NCI-H1436 treated with DMSO at 0.1 percent for 48 hours (cell line): ENCODE measurements at regions not wholly inside any gene's neighbourhood (a gene's known extent, or its start where the extent isn't known, plus 50 kb on each side); places are given as distances from the start of the nearest gene placed in this dataset.
"Not testable (repeated sequence)": the region's sequence is repeated elsewhere in the genome, so short reads cannot be mapped to it uniquely, and the experiment has no call there.

ENCODE experiments used
- DNase-seq: peaks from one replicate; lab custom pipeline; 2025; lab: John Stamatoyannopoulos, UW

DNA sequence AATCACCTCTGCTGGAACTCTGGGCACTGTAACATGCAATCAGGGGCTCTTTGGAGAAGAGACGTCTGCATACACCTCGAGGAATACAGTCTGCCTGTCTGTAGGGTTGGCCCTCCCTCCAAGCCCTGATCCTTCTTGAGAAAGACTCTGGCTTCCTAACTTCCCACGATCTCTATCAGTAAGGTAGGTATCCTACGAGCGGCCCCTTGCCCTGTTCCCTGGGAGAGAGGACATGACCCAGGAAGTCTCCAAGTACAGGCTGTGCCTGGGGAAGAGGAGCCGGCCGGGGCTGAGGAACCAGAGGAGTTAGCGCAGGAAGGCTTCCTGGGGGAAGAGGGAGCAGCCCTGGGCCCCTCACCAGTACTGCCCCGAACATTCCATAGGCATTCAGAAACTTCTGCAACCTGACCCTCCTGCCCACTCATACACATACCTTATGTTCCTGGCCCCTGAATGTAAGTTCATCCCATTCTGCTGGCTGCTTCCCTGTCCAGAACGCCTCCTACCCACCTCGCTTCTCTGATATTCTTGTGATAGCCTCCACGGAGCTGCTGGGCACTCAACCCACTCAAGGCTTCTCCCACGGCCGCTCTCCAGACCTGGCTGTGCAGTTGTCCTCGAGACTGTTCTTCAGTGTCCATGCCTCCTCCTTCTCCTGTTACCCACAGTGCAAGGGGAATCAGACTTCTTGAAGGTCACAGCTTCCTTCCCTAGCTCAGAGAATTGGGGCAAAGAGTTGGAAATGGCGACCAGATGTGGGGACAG lies 116.1 kb downstream of the CYP26B1 start:
- DNase-seq, result no peak

DNA sequence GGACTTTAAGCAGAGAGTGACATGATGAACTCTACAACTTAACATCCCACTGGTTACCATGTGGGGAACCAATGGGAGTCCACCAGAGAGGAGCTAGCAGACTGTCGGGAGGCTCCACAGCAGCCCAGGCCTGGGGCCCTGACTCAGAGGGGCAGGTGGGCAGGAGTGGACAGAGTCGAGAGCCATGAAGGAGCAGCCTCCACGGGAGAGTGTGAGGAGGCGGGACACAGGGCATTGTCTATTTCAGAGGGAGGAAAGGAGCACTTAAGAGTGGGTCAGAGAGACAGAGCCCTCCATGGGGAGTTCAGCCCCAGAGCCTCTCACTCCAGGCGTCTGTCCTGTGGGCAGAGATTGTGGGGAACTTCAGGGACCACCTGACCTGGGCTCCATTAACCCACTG lies 118.7 kb downstream of the CYP26B1 start:
- no peak for DNase-seq

DNA sequence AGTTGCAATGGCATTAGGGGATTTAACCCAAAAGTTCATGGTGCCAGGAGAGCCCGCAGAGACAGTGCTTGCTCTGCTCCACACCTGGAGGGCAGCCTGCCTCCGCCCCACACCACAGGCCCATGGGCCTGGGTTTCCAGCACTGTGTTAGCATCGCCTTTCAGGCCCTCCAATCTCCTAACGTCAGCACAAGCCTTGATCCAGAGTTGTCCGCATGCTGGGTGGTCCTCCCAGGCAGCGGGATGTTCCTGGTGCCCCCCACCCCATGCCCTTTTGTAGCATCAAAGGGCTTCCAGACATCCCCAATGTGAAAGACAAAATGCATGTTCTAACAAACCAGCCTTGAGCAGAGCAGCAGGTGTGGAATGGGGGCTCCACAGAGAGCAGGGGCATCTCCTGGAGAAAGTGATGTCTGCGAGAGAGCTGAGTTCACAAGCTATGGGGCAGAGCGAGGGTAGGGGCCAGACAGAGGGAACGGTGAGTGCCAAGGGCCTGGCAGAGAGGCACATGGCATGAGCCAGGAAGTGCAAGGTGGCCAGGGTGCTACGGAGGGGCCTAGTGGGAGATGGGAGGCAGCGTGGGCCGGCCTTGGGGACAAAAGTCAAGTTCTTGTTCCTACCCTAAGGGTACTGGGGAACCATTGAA lies 119.2 kb downstream of the CYP26B1 start:
- no peak for DNase-seq

DNA sequence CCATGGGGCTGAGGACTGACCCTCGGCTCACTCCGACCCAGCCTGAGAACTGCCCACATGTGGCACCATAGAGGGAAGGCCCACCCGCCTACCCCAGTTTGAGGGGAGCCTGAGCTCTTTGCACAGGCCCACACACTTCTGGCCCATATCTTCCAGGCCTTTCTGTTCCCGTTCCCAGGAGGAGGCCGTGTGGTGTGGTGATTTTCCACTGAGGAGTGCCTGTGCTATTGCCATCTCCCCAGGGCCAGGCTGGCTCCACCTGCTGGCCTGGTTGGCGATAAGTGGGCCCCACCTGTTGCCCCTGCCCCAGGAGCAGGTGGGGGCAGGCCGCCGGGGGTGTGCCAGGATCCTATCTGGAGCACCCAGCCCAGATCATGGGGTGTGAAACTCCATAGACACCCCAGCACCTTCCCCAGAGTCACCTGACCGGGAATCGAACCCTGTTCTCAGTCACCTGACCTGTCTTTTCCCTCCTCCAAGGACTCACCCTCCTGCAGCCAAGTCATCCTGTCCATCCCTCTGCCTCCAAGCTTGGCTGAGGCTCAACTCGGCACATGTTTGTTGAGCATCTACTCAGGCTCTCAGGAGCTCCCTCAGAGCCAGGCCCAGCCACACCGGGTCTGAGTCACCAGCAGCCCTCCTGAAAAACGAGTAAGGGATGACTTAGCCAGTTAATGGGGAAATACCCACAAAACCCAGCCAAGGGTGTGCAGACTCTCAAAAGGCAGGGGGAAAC lies 120.1 kb downstream of the CYP26B1 start:
- no peak for DNase-seq

DNA sequence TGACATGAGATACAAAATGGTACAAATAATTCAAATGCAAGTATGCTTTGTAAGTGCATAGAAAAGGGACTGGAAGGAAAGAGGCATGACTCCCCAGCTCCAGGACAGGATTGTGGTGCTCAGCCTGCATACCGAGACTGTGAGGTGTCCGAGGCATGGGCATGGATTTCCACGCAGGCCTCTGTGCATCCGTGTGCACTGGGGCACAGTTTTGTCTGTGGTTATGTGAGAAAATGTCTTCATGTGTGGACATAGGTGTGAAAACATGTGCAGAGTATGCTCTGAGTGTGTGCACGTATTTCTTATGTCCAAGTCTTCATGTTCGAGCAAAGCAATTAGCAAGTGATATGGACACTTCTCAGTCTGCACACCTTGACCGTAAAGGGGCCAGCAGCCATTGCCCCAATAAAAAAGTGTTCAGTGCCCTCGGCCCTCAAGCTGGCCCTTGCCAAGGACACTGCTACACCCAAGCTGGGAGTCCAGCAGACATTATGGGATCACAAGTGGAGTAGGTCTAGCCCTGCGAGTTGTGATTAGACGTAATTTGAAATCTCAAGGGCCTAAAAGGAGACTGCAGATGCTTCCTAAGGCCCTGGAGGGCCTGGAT lies 120.7 kb downstream of the CYP26B1 start:
- no peak for DNase-seq

DNA sequence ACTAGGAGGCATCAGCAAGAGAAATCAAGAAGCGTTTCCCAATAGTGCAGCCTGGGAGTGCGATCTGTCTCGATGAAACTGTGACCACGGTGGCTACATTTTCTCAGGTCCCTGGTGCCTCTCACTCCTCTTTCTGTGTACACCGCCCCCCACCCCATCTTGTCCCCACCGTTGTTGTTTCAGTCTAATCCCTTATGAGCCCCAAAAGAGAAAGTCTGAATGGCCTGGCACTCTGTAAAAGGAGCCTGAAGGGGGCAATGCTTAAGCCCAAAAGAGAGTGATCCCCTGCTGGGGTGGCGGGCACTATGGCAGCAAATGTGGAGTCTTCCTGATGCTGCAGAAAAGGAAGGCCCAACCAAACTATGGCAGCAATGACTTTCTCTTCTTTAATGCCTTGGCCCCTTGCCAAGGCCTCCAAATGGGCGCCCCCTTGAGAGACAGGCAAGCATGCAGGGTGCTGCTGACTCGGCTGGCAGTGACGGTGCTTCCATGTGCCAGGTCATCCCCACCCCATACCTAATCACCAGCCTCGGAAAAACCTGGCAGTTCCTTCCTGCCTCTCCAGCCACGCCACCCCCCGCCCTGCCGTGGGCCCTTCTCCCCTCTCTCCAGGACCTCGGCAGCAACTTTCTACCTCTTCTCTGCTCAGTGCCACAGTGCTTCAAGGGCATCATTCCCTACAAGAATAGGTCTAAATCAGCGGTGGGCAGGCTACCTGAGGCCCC lies 123.0 kb downstream of the CYP26B1 start:
- DNase-seq, result no peak

DNA sequence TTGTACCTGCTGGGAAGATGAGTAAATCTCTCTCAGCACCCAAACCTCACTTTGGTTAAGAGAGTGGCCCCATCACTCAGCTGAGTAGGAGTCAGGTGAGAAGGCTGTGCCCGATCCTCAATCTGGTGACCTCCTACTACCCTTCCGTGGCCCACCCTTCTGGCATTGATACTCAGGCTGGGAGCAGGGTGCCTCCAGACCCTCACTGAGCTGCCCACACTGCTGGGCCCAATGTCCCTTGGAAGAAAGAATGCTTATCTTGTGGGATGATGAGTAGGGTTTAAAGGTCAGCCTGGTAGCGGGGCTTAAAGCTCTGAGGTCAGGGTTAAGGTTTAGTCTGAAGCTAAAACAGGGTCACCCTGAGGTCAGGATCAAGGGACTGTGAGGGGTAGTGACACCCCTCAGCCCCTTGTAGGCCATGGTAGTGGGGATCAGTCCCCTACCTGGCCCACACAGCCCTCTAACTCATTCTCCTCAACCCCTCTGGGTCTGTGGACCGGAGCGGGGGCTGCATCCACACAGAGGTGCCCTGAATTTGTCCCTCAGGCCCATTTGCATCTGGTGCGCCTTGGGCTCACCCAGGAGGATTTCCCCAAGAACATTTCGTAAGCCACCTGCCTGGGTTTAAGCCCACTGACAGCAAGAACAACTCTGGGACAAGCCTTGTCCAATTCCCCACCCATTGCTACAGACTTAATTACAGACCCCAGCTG lies 123.8 kb downstream of the CYP26B1 start:
- no peak for DNase-seq

DNA sequence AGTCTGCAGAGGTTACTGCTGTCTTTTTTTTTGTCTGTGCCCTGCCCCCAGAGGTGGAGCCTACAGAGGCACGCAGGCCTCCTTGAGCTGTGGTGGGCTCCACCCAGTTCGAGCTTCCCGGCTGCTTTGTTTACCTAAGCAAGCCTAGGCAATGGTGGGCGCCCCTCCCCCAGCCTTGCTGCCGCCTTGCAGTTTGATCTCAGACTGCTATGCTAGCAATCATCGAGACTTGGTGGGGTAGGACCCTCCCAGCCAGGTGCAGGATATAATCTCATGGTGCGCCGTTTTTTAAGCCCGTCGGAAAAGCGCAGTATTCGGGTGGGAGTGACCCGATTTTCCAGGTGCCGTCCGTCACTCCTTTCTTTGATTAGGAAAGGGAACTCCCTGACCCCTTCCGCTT lies 126.3 kb downstream of the CYP26B1 start:
- not testable (repeated sequence) for DNase-seq

DNA sequence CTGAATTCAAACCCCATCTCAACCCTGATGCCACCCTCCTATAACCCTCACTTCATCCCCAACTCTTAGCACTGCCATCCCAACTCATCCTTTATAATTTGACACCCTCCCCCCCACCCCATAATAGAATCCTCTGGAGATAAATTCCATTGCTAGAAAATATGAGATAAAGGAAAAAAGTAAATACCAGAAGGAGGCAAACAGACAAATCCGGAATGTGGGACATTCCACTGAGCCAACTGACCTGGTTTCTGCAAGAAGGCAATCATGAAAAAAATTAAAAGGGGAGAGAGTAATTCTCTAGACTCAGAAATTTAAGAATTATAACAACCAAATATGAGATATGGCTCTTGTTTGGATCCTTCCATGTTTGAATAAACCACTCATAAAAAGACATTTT lies 132.4 kb downstream of the CYP26B1 start:
- DNase-seq, result no peak

DNA sequence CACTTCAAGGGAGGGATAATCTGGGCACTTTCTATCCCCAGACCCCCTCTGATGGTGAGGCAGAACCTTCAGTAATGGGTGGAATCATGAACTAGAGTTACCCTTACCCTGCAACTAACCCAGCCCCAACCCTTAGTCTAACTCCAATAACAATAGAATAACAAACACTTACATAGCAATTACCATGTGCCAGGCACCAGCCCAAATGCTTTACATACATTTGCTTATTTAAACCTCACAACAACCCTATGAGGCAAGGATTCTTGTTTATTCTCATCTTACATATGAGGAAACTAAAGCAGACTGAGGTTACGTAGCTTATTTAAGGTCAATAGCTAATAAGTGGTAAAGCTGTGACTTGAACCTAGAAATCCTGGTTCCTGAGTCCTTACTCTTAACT lies 132.8 kb downstream of the CYP26B1 start:
- no peak for DNase-seq

DNA sequence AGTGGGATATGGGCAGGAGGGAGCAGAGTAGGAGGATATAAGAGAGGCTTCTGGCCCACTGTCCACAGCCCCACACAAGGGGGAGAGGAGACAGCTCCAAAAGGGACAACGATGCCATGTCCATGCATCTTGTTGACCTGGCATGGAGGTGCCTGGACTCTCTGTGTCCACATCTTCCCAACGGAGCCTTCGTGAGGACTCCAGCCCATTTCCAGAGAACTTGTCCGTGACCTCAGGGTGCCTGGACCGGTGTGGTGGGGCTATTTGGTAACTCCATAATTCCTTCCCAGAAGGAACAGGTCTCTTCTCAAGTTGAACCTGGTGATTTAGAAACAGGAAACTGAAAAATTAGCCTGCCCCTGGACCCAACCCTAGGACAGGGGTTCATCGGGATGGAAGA lies 133.9 kb downstream of the CYP26B1 start:
- DNase-seq, result no peak

DNA sequence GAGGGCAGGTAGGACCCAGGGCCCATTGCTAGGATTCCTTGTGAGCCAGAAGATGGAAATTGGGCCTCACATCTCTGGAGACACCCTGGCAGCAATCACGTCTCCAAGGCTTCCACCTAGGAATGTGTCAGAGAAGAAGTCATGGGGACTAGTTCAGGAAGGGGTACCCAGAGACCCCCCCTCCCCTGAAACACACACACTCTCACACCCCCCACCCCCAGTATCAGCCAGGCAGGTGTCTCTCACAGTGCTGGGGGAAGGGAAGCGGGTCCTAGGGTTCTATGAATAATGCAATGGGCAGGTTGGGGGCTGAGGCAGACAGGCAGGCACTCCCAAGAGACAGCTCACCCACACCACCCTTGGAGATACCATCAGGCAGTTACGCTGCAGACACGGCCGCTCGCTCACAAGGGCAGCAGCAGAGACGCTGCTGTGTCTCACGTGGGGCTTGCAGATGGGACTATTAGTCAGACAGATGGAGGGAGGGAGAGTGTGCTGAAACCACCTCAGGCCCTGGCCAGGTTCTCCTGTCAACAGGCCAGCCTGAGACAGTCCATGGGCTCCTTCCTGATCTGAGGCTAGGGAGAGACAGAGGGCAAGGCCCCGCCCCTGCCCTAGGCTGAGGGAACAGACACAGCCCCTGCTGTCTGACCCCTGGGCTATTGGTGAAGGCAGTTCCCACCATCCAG lies 134.6 kb downstream of the CYP26B1 start:
- DNase-seq, result no peak

DNA sequence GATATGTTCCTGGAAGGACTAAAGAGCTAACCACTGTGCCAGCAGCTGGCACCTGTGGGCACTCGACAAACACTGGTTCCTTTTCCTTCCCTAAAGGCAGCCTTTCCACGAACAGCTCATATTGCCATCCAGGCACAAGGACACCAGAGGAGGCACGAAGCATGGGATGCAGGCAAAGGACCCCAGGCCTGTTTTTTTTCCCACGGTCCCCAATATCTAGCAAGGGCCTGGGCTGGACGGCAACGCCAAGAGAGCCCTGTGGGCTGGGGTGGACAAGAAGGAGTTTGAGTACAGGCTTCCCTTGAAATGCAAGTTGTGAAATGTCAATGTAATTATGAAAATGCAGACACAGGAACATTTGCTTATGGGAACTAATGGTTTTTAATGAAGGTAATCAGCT lies 135.9 kb downstream of the CYP26B1 start:
- DNase-seq, result no peak

DNA sequence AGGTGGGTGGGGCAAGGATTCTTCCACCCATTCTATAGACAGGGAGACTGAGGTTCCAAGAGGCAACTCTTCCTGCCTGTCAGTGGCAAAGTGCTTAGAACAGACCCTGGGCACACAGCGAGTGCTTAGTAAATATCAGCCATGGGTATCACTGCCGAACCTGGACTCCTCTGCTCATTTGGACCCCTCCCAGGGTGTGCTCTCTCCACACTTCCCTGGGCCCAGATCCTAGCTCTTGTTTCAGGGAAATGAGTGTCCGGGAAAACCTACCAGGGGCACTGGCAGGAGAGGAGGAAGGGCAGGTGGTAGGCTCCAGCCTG lies 136.3 kb downstream of the CYP26B1 start:
- DNase-seq, result no peak

DNA sequence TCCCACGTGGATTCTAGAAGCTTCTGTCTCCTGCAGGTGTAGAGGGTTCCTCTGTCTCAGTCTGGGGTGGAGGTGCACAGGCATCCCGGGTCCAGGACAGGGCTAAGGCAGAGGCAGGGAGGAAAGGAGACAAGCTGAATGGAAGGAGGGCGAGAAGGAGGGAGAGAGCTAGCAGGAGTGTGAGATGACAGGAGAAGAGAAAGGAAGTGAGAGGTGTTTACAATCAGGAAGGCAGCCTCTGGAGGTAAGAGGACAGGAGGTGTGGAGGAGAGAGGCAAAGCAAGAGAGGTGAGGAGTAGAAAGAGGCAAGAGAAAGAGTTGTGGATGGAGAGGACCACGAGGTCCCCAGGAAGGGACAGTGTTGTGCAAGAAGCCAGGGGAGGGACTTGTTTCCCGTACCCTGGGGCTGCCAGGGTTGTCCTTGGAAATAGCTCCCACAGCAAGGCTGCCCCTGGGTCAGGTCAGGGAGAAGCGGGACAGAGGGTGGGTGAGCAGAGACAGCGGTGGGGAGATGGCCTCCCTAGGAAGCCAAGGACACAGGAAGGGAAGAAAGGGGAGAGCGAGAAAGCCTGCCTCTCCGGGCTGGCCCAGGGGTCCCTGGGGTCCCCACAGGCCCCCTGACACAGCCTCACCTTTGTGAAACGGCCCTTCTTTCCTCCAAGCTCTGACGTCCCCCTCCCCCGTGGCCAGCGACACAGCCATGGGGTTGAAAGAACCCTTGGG lies 136.9 kb downstream of the CYP26B1 start:
- DNase-seq, result no peak

DNA sequence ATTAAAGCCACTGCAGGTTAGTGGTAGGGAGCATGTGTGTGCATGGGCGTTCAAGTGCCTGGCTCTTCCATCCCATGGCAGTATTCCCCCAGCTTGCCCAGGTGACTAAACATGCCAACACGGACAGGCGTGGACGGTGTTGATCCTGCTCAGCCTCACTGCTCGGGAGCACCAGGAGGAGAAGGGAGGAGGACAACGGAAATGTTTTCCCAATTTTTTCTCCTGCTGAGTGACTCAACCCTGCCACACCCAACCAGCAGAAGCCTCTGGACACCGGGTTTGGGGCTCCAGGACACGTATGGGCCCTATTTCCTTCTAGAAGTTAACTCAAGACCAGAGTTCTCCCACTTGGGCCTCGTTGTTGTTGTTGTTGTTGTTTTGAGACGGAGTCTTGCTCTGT lies 139.1 kb downstream of the CYP26B1 start:
- DNase-seq, result no peak

DNA sequence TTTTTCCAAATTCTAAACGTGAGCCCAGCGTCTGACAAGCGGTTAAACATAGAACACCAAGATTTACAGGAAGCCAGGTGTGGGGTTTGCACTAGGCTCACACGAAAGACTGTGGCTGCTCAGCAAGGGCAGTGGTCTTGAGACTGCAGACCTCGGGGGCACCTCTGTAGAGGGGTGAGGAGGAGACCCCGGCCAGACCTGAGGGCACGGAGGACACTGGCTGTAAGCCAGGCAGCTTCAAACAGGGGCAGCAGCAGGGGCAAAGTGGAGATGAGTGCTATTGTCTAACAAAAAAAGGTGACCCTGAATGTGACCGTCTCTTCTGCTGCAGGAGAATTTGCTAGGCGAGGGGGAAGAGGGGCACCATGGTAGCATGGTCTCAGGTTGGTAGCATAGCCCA lies 140.3 kb downstream of the CYP26B1 start:
- no peak for DNase-seq

DNA sequence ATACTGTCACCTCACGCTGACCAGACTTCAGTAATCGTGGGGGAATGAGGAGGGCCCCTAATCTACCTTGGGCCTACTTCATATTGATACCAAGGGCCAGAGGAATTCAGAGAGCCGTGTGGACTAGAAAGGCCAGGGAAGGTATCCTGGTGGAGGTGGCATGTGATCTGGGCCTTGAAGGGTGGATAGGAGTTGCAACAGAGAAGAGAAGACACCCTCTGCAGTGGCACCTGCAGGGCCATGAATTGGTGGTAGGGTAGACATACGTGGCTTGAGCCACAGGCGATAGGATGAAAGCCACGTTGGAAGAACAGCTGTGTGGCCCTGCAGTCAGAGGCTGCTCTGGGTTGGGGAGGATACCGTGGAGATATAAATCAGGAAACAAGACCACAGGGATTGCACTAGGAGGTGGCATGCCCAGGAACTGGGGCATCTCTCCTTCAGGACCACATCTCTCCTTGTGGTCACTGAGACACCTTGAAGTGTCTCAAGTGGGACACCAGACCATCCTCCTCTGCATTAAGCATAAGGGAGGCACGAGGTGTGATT lies 141.4 kb downstream of the CYP26B1 start:
- DNase-seq, result no peak

DNA sequence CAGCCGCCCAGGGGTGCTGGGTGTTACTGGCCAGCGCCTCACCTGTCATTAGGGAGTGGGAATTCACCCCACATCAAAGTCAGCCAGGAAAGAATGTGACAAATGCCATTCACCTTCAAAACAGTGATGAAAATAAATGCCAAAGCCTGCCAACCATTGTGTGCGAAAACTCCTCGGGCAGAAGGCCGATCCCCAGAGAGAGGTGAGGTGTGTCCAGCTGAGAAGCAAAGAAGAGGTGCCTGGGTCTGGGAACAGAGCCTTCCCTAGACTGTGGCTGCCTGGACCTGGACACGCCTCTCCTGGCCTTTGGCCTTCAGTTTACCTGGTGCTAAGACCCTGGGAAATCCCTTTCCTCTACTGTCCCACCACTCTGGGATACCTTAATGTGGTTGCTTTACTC lies 142.7 kb downstream of the CYP26B1 start:
- DNase-seq, result no peak
